HEK293 (cell line): ENCODE measurements at regions not wholly inside any gene's neighbourhood (a gene's known extent, or its start where the extent isn't known, plus 50 kb on each side); places are given as distances from the start of the nearest gene placed in this dataset.

Source experiments
- MZF1 ChIP-seq: fragments of 450-650 bp; formaldehyde crosslinking; IDR thresholded peaks from 2 replicates; pipeline ENCODE4 v1.5.1; 2017; ENCODE audit warnings: missing biosample characterization, missing genetic modification characterization, borderline replicate concordance
- SALL2 ChIP-seq: fragments of 450-650 bp; formaldehyde crosslinking; IDR thresholded peaks from 2 replicates; pipeline ENCODE4 v1.5.0; 2017; ENCODE audit warnings: missing biosample characterization, mild to moderate bottlenecking, missing genetic modification characterization, borderline replicate concordance
- TCF7L2 ChIP-seq: IDR thresholded peaks from 2 replicates; pipeline ENCODE4 v1.6.1; 2011; ENCODE audit warnings: low read depth, mild to moderate bottlenecking, inconsistent platforms, low read length, moderate library complexity, borderline replicate concordance
- ZNF274 ChIP-seq, 2 experiments: fragments of 200-500 bp in 1 of 2; fragments of 450-650 bp in 1 of 2; sonication (Bioruptor generic) in 1 of 2; formaldehyde crosslinking in 1 of 2; IDR thresholded peaks; 2 replicates each; pipeline versions ENCODE4 v1.5.1 to v1.6.1; 2014 to 2016; ENCODE audit warnings: borderline replicate concordance in 1 of 2, inconsistent platforms in 1 of 2, low read length in 1 of 2, missing biosample characterization in 1 of 2, missing genetic modification characterization in 1 of 2
- ZNF677 ChIP-seq: fragments of 450-650 bp; IDR thresholded peaks from 2 replicates; pipeline ENCODE4 v1.5.0; 2018; ENCODE audit warnings: missing biosample characterization, mild to moderate bottlenecking, missing genetic modification characterization, moderate library complexity
- ZSCAN16 ChIP-seq: fragments of 450-650 bp; formaldehyde crosslinking; IDR thresholded peaks from 2 replicates; pipeline ENCODE4 v1.5.1; 2016; ENCODE audit warnings: missing biosample characterization, missing genetic modification characterization
- TF ChIP-seq, protein P1 (sequence below): fragments of 450-650 bp; formaldehyde crosslinking; IDR thresholded peaks from 2 replicates; pipeline ENCODE4 v1.5.1; 2016; ENCODE audit warnings: missing biosample characterization, missing genetic modification characterization
- TF ChIP-seq, protein P2 (sequence below): fragments of 450-650 bp; formaldehyde crosslinking; IDR thresholded peaks from 2 replicates; pipeline ENCODE4 v1.5.1; 2016; ENCODE audit warnings: missing biosample characterization, missing genetic modification characterization
- TF ChIP-seq, protein P3 (sequence below): fragments of 450-650 bp; formaldehyde crosslinking; IDR thresholded peaks from 2 replicates; pipeline ENCODE4 v1.5.1; 2016; ENCODE audit warnings: missing biosample characterization, missing genetic modification characterization
- TF ChIP-seq, protein P4 (sequence below): fragments of 450-650 bp; formaldehyde crosslinking; IDR thresholded peaks from 2 replicates; pipeline ENCODE4 v1.5.1; 2016; ENCODE audit warnings: missing biosample characterization, missing genetic modification characterization, low read depth
- TF ChIP-seq, protein P5 (sequence below): fragments of 450-650 bp; IDR thresholded peaks from 2 replicates; pipeline ENCODE4 v1.5.1; 2018; ENCODE audit warnings: missing biosample characterization, missing genetic modification characterization
- TF ChIP-seq, protein P6 (sequence below): fragments of 450-650 bp; formaldehyde crosslinking; IDR thresholded peaks from 2 replicates; pipeline ENCODE4 v1.5.1; 2016; ENCODE audit warnings: missing biosample characterization, missing genetic modification characterization
- TF ChIP-seq, protein P7 (sequence below): fragments of 450-650 bp; formaldehyde crosslinking; IDR thresholded peaks from 2 replicates; pipeline ENCODE4 v1.5.1; 2016; ENCODE audit warnings: missing biosample characterization, missing genetic modification characterization, low read depth

DNA sequence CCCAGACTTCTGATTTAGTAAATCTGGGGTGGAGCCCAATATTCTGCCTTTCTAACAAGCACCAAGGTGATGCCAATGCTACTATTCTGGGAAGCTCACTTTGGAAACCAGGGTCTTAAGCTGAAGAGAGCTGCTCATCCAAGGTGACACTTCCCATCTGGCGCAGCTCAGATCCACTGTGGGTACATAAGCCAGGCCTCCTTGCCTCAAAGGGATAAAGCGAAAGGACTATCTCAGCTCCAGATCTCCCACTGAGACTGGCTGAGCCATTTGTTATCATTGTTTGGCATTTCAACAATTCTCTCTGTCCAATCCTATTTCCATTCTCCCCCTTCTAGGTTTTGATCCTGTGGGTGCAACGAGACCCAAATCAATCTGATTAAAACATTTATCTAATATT lies 323.8 kb downstream of the GBE1 start:
- TF ChIP-seq ZNF274 (IDR thresholded peaks at IDR 0.05; ENCODE audit: low read length) (no peak), ZNF274 (tag by site-specific recombination; IDR thresholded peaks at IDR 0.05; ENCODE audit: borderline replicate concordance) (no peak), TCF7L2 (no peak), MZF1 (tag by site-specific recombination) (no peak), ZSCAN16 (tag by site-specific recombination) (no peak), ZNF677 (no peak), SALL2 (tag by site-specific recombination) (no peak)
- TF ChIP-seq, protein P1, sequence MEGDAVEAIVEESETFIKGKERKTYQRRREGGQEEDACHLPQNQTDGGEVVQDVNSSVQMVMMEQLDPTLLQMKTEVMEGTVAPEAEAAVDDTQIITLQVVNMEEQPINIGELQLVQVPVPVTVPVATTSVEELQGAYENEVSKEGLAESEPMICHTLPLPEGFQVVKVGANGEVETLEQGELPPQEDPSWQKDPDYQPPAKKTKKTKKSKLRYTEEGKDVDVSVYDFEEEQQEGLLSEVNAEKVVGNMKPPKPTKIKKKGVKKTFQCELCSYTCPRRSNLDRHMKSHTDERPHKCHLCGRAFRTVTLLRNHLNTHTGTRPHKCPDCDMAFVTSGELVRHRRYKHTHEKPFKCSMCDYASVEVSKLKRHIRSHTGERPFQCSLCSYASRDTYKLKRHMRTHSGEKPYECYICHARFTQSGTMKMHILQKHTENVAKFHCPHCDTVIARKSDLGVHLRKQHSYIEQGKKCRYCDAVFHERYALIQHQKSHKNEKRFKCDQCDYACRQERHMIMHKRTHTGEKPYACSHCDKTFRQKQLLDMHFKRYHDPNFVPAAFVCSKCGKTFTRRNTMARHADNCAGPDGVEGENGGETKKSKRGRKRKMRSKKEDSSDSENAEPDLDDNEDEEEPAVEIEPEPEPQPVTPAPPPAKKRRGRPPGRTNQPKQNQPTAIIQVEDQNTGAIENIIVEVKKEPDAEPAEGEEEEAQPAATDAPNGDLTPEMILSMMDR (tag by site-specific recombination), result no peak
- TF ChIP-seq, protein P2, sequence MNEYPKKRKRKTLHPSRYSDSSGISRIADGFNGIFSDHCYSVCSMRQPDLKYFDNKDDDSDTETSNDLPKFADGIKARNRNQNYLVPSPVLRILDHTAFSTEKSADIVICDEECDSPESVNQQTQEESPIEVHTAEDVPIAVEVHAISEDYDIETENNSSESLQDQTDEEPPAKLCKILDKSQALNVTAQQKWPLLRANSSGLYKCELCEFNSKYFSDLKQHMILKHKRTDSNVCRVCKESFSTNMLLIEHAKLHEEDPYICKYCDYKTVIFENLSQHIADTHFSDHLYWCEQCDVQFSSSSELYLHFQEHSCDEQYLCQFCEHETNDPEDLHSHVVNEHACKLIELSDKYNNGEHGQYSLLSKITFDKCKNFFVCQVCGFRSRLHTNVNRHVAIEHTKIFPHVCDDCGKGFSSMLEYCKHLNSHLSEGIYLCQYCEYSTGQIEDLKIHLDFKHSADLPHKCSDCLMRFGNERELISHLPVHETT (tag by site-specific recombination), result no peak
- TF ChIP-seq, protein P3, sequence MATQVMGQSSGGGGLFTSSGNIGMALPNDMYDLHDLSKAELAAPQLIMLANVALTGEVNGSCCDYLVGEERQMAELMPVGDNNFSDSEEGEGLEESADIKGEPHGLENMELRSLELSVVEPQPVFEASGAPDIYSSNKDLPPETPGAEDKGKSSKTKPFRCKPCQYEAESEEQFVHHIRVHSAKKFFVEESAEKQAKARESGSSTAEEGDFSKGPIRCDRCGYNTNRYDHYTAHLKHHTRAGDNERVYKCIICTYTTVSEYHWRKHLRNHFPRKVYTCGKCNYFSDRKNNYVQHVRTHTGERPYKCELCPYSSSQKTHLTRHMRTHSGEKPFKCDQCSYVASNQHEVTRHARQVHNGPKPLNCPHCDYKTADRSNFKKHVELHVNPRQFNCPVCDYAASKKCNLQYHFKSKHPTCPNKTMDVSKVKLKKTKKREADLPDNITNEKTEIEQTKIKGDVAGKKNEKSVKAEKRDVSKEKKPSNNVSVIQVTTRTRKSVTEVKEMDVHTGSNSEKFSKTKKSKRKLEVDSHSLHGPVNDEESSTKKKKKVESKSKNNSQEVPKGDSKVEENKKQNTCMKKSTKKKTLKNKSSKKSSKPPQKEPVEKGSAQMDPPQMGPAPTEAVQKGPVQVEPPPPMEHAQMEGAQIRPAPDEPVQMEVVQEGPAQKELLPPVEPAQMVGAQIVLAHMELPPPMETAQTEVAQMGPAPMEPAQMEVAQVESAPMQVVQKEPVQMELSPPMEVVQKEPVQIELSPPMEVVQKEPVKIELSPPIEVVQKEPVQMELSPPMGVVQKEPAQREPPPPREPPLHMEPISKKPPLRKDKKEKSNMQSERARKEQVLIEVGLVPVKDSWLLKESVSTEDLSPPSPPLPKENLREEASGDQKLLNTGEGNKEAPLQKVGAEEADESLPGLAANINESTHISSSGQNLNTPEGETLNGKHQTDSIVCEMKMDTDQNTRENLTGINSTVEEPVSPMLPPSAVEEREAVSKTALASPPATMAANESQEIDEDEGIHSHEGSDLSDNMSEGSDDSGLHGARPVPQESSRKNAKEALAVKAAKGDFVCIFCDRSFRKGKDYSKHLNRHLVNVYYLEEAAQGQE (tag by site-specific recombination), result no peak
- TF ChIP-seq, protein P4, sequence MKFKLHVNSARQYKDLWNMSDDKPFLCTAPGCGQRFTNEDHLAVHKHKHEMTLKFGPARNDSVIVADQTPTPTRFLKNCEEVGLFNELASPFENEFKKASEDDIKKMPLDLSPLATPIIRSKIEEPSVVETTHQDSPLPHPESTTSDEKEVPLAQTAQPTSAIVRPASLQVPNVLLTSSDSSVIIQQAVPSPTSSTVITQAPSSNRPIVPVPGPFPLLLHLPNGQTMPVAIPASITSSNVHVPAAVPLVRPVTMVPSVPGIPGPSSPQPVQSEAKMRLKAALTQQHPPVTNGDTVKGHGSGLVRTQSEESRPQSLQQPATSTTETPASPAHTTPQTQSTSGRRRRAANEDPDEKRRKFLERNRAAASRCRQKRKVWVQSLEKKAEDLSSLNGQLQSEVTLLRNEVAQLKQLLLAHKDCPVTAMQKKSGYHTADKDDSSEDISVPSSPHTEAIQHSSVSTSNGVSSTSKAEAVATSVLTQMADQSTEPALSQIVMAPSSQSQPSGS (tag by site-specific recombination), result no peak
- TF ChIP-seq, protein P5, sequence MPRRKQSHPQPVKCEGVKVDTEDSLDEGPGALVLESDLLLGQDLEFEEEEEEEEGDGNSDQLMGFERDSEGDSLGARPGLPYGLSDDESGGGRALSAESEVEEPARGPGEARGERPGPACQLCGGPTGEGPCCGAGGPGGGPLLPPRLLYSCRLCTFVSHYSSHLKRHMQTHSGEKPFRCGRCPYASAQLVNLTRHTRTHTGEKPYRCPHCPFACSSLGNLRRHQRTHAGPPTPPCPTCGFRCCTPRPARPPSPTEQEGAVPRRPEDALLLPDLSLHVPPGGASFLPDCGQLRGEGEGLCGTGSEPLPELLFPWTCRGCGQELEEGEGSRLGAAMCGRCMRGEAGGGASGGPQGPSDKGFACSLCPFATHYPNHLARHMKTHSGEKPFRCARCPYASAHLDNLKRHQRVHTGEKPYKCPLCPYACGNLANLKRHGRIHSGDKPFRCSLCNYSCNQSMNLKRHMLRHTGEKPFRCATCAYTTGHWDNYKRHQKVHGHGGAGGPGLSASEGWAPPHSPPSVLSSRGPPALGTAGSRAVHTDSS, result no peak
- TF ChIP-seq, protein P6, sequence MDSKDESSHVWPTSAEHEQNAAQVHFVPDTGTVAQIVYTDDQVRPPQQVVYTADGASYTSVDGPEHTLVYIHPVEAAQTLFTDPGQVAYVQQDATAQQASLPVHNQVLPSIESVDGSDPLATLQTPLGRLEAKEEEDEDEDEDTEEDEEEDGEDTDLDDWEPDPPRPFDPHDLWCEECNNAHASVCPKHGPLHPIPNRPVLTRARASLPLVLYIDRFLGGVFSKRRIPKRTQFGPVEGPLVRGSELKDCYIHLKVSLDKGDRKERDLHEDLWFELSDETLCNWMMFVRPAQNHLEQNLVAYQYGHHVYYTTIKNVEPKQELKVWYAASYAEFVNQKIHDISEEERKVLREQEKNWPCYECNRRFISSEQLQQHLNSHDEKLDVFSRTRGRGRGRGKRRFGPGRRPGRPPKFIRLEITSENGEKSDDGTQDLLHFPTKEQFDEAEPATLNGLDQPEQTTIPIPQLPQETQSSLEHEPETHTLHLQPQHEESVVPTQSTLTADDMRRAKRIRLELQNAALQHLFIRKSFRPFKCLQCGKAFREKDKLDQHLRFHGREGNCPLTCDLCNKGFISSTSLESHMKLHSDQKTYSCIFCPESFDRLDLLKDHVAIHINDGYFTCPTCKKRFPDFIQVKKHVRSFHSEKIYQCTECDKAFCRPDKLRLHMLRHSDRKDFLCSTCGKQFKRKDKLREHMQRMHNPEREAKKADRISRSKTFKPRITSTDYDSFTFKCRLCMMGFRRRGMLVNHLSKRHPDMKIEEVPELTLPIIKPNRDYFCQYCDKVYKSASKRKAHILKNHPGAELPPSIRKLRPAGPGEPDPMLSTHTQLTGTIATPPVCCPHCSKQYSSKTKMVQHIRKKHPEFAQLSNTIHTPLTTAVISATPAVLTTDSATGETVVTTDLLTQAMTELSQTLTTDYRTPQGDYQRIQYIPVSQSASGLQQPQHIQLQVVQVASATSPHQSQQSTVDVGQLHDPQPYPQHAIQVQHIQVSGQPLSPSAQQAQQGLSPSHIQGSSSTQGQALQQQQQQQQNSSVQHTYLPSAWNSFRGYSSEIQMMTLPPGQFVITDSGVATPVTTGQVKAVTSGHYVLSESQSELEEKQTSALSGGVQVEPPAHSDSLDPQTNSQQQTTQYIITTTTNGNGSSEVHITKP (tag by site-specific recombination), result no peak
- TF ChIP-seq, protein P7, sequence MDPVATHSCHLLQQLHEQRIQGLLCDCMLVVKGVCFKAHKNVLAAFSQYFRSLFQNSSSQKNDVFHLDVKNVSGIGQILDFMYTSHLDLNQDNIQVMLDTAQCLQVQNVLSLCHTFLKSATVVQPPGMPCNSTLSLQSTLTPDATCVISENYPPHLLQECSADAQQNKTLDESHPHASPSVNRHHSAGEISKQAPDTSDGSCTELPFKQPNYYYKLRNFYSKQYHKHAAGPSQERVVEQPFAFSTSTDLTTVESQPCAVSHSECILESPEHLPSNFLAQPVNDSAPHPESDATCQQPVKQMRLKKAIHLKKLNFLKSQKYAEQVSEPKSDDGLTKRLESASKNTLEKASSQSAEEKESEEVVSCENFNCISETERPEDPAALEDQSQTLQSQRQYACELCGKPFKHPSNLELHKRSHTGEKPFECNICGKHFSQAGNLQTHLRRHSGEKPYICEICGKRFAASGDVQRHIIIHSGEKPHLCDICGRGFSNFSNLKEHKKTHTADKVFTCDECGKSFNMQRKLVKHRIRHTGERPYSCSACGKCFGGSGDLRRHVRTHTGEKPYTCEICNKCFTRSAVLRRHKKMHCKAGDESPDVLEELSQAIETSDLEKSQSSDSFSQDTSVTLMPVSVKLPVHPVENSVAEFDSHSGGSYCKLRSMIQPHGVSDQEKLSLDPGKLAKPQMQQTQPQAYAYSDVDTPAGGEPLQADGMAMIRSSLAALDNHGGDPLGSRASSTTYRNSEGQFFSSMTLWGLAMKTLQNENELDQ (tag by site-specific recombination), result no peak
